Neuronal stem cell (in vitro differentiated cells): ENCODE measurements at regions not wholly inside any gene's neighbourhood (a gene's known extent, or its start where the extent isn't known, plus 50 kb on each side); places are given as distances from the start of the nearest gene placed in this dataset.

ENCODE experiments used
- DNase-seq: peaks from one replicate; pipeline ENCODE4 v3.0.0-alpha.2; 2013; ENCODE audit warnings: low spot score
- H2AFZ ChIP-seq: one replicate; pipeline ENCODE4 v1.6.1; 2013; ENCODE audit warnings: mild to moderate bottlenecking, low read length, inconsistent platforms
- H2AK5ac ChIP-seq: 2 replicates; pipeline ENCODE4 v1.6.1; 2013; ENCODE audit warnings: low read depth, mild to moderate bottlenecking, inconsistent platforms, low read length, moderate library complexity, mixed read lengths
- H2BK120ac ChIP-seq: 2 replicates; pipeline ENCODE4 v1.6.1; 2013; ENCODE audit warnings: low read depth, mild to moderate bottlenecking, inconsistent platforms, low read length, moderate library complexity, mixed read lengths
- H2BK12ac ChIP-seq: one replicate; pipeline ENCODE4 v1.6.1; 2013; ENCODE audit warnings: low read length, inconsistent platforms
- H2BK15ac ChIP-seq: 2 replicates; pipeline ENCODE4 v1.6.1; 2013; ENCODE audit warnings: mild to moderate bottlenecking, low read length, inconsistent platforms, mixed read lengths
- H2BK5ac ChIP-seq: one replicate; pipeline ENCODE4 v1.6.1; 2013; ENCODE audit warnings: inconsistent platforms, mild to moderate bottlenecking, low read length, moderate library complexity
- H3K14ac ChIP-seq: one replicate; pipeline ENCODE4 v1.6.1; 2013; ENCODE audit warnings: low read length, inconsistent platforms
- H3K18ac ChIP-seq: 2 replicates; pipeline ENCODE4 v1.6.1; 2013; ENCODE audit warnings: low read length, inconsistent platforms
- H3K23ac ChIP-seq: 2 replicates; pipeline ENCODE4 v1.6.1; 2013; ENCODE audit warnings: low read depth, mild to moderate bottlenecking, mixed read lengths, low read length, inconsistent platforms; ENCODE audit not compliant: poor library complexity
- H3K27ac ChIP-seq: replicated peaks from 3 replicates; pipeline ENCODE4 v1.5.1; 2013; ENCODE audit warnings: low read length, inconsistent platforms
- H3K27me3 ChIP-seq, 3 experiments: 2 replicates each; pipeline ENCODE4 v1.6.1; 2013; ENCODE audit warnings: low read length in 3 of 3, mild to moderate bottlenecking in 2 of 3, inconsistent platforms in 1 of 3, low read depth in 1 of 3, mixed read lengths in 1 of 3, moderate library complexity in 1 of 3; ENCODE audit not compliant: control insufficient read depth in 3 of 3, insufficient read depth in 3 of 3
- H3K36me3 ChIP-seq, 2 donors: replicated peaks in 1 of 2; 2 replicates each; pipeline ENCODE4 v1.6.1; 2013; ENCODE audit warnings: low read length in 2 of 2; ENCODE audit not compliant: control insufficient read depth in 2 of 2, insufficient read depth in 2 of 2
- H3K4ac ChIP-seq: 2 replicates; pipeline ENCODE4 v1.6.1; 2013; ENCODE audit warnings: inconsistent platforms, mild to moderate bottlenecking, low read length, moderate library complexity
- H3K4me1 ChIP-seq, 2 donors: 1 replicate in 1 of 2; 2 replicates in 1 of 2; pipeline ENCODE4 v1.6.1; 2013; ENCODE audit warnings: low read length in 2 of 2, low read depth in 1 of 2; ENCODE audit not compliant: control insufficient read depth in 2 of 2, insufficient read depth in 1 of 2
- H3K4me2 ChIP-seq: one replicate; pipeline ENCODE4 v1.6.1; 2013; ENCODE audit warnings: mild to moderate bottlenecking, low read length, inconsistent platforms; ENCODE audit not compliant: insufficient read depth, poor library complexity, severe bottlenecking
- H3K4me3 ChIP-seq, 2 donors: 2 replicates each; pipeline ENCODE4 v1.5.1; 2013; ENCODE audit warnings: low read length in 2 of 2, mild to moderate bottlenecking in 2 of 2, inconsistent platforms in 1 of 2, moderate library complexity in 1 of 2
- H3K79me1 ChIP-seq: one replicate; pipeline ENCODE4 v1.6.1; 2013; ENCODE audit warnings: low read depth, mild to moderate bottlenecking, inconsistent platforms, low read length, moderate library complexity
- H3K9ac ChIP-seq: one replicate; pipeline ENCODE4 v1.6.1; 2013; ENCODE audit warnings: mild to moderate bottlenecking, low read depth, low read length, inconsistent platforms; ENCODE audit not compliant: poor library complexity
- H3K9me3 ChIP-seq, 2 donors: replicated peaks in 1 of 2; 2 replicates each; pipeline versions ENCODE3 to v1.6.1; 2013; ENCODE audit warnings: low read length in 2 of 2, mild to moderate bottlenecking in 2 of 2, inconsistent platforms in 1 of 2, low read depth in 1 of 2, mixed read lengths in 1 of 2, moderate library complexity in 1 of 2; ENCODE audit not compliant: control insufficient read depth in 2 of 2, insufficient read depth in 1 of 2
- H4K8ac ChIP-seq: one replicate; pipeline ENCODE4 v1.6.1; 2013; ENCODE audit warnings: low read depth, mild to moderate bottlenecking, inconsistent platforms, low read length, moderate library complexity
- H4K91ac ChIP-seq: one replicate; pipeline ENCODE4 v1.6.1; 2013; ENCODE audit warnings: low read length, low read depth, mild to moderate bottlenecking, inconsistent platforms; ENCODE audit not compliant: poor library complexity
- WGBS, 2 donors: extraction: QIAGEN DNeasy Blood & Tissue Kit; methylation state at CpG; one replicate each; pipeline ENCODE4 v1.1.7; 2013; ENCODE audit warnings: missing lambda C conversion rate in 2 of 2, mixed read lengths in 1 of 2; ENCODE audit not compliant: insufficient read length in 2 of 2, insufficient replicate concordance in 1 of 2; ENCODE audit errors: extremely low coverage in 2 of 2; 5-methylcytosine and 5-hydroxymethylcytosine counted together

DNA sequence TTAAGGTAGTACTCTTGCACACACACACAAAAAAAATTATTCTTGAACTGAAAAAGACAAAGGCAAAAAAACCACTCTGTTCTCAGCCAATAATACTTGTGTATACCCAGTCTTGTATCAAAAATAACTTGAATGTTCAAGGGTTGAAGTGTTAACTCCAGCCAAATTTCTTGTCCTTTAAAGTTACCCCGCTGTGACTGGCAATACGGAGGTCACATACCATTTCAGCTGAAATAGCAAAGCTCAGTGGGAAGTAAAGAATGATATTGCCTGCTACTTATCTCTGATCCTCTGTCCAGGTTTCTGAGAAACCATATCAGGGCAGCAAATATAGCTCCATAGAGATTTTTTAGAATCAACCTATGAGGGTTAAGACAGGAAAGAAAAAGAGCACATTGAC lies 167.4 kb downstream of the C12orf50 start:
- DNase-seq = no peak
- Histone ChIP-seq H2BK120ac (no peak overlapping the region), H3K9ac (no peak overlapping the region), H3K4me1 (peaks cover 1 to 14% of the 10 kb centered on the region in 2 donors), H3K79me1 (no peaks in the 10 kb centered on the region), H3K27me3 (no peaks in the 10 kb centered on the region), H4K91ac (no peak overlapping the region), H2BK12ac (no peak overlapping the region), H3K14ac (no peak overlapping the region), H3K36me3 (no peaks in the 10 kb centered on the region), H3K18ac (no peak overlapping the region), H2BK15ac (no peak overlapping the region), H3K9me3 (no peaks in the 10 kb centered on the region), H4K8ac (no peak overlapping the region), H2AFZ (peak overlapping the region; percentile 26), H2BK5ac (no peak overlapping the region), H3K23ac (no peak overlapping the region), H3K4ac (no peak overlapping the region), H2AK5ac (no peak overlapping the region), H3K4me3 (no peak overlapping the region), H3K27ac (no peak overlapping the region), H3K4me2 (no peak overlapping the region)
- no CpG with 5 or more reads among the region's 2 CpGs for WGBS, 2 donors

DNA sequence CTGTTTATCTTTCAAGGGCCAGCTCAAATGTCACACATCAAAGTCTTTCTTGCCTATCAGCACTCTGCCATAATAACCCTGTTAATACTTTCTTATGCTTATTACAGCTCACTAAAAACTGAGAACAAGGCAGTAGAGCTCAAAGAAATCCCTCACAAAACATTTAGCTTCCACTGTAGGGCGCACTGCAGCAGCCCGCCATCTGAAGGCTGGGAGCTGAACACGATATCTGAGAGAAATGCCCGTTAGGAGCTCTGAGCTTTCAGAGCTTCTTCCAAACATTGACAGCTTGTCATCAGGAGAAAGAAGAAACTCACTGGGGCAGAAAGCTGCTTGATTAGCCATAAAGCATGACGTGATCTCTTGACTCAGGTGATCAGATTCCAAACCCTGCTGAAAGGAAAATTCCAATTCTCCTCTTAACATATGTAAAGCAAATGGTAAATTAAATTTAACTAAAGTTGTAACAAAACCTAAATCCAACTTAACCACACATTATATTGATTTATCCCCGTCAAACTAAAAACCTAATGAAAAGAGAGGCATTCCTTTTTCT lies 175.7 kb downstream of the C12orf50 start:
- Histone ChIP-seq H2BK15ac (no peak overlapping the region), H4K91ac (no peak overlapping the region)

DNA sequence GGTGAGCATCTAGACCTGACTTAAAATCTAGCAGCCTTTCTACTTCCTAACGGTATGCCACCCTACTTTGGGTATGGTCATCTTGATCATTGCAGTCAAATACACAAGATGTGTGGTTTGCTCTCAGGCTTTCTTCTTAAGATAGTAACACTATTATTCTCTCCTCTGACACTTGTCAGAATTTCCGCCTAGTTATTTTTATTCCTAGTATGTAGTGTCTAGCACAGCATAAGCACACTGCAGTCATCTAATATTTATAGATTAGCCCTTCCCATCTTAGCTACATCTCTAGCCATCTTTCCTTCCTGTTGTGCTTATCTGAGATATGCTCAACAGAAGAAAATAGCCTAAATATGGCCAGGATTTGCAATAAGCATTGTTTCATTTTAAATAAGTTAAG lies 180.1 kb downstream of the C12orf50 start:
- Histone ChIP-seq H3K9me3 (no peaks in the 10 kb centered on the region), H3K4me3 (no peak overlapping the region), H3K27me3 (no peaks in the 10 kb centered on the region), H2BK12ac (no peak overlapping the region), H2BK120ac (no peak overlapping the region), H3K79me1 (no peaks in the 10 kb centered on the region), H3K36me3 (no peaks in the 10 kb centered on the region), H3K14ac (no peak overlapping the region), H3K4me2 (no peak overlapping the region), H3K4me1 (no peaks in the 10 kb centered on the region), H4K8ac (no peak overlapping the region), H3K9ac (no peak overlapping the region), H2AK5ac (no peak overlapping the region), H3K27ac (no peak overlapping the region), H3K23ac (no peak overlapping the region), H2AFZ (no peak overlapping the region), H3K4ac (no peak overlapping the region), H3K18ac (no peak overlapping the region), H2BK15ac (no peak overlapping the region), H2BK5ac (no peak overlapping the region), H4K91ac (no peak overlapping the region)
- DNase-seq = no peak
- no CpG with 5 or more reads among the region's 2 CpGs for WGBS, 2 donors

More for the DNA sequence above, 175.7 kb downstream of the C12orf50 start:
- Histone ChIP-seq H2AFZ (peak overlapping the region; percentile 36), H2BK120ac (no peak overlapping the region), H3K79me1 (no peaks in the 10 kb centered on the region), H3K4me3 (no peak overlapping the region), H3K27ac (peak overlapping the region; percentile 52), H3K4me1 (no peaks in the 10 kb centered on the region), H4K8ac (no peak overlapping the region), H3K23ac (no peak overlapping the region), H3K14ac (no peak overlapping the region), H3K18ac (no peak overlapping the region), H3K9me3 (no peaks in the 10 kb centered on the region), H3K4ac (no peak overlapping the region), H3K4me2 (no peak overlapping the region), H2AK5ac (no peak overlapping the region), H3K9ac (no peak overlapping the region), H3K36me3 (no peaks in the 10 kb centered on the region), H2BK12ac (no peak overlapping the region), H3K27me3 (no peaks in the 10 kb centered on the region), H2BK5ac (no peak overlapping the region)
- DNase-seq = no peak
- no CpG with 5 or more reads among the region's 6 CpGs for WGBS, 2 donors

DNA sequence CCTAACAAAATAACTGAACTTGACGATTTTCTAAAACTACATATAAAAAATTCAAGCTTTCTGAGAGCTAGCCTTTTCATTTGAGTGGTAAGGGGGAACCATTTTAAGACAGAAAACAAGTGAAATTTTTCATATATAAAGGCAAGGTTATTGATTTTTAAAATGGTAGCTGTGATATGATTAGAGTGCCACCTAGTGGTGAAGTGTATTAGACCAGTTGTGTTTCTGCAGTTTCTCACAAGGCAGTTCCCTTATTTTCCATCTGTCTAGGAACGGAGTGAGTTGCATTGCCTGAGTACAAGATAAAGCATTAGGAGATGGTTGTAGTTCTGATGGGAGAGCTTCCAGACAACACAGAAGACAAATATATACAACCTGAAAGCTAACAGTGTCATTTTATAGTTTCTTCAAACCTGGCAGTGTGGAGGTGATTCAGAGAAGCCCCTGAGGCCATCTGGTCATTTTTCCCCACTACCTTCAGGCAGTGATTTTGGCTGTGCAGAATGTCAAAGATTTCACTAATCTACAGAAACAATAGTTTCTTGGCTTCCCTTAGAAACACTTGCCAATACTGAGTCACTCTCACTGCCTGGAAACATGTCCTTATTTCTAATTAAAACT lies 180.8 kb downstream of the C12orf50 start:
- no CpG with 5 or more reads among the region's 2 CpGs for WGBS, 2 donors
- H3K4me2 ChIP-seq = no peak overlapping the region
- H3K23ac ChIP-seq = no peak overlapping the region
- H2AK5ac ChIP-seq = no peak overlapping the region
- no peak overlapping the region for H2BK15ac ChIP-seq
- no peak overlapping the region for H2BK12ac ChIP-seq
- H3K79me1 ChIP-seq = no peaks in the 10 kb centered on the region
- H3K4me3 ChIP-seq = no peak overlapping the region
- peak; percentile 49 for DNase-seq
- no peak overlapping the region for H3K18ac ChIP-seq
- no peak overlapping the region for H3K14ac ChIP-seq
- H3K27me3 ChIP-seq = no peaks in the 10 kb centered on the region
- H3K27ac ChIP-seq = no peak overlapping the region
- no peak overlapping the region for H3K9ac ChIP-seq
- no peaks in the 10 kb centered on the region for H3K4me1 ChIP-seq
- H2BK120ac ChIP-seq = no peak overlapping the region
- H4K91ac ChIP-seq = no peak overlapping the region
- H3K36me3 ChIP-seq = no peaks in the 10 kb centered on the region
- H4K8ac ChIP-seq = no peak overlapping the region
- no peaks in the 10 kb centered on the region for H3K9me3 ChIP-seq
- no peak overlapping the region for H2AFZ ChIP-seq
- H3K4ac ChIP-seq = no peak overlapping the region
- no peak overlapping the region for H2BK5ac ChIP-seq
